ENCODE measurements at regions not wholly inside any gene's neighbourhood (a gene's known extent, or its start where the extent isn't known, plus 50 kb on each side); places are given as distances from the start of the nearest gene placed in this dataset.

- H3K27me3 ChIP-seq = no peaks in the 10 kb centered on the region
- H3K36me3 ChIP-seq = no peaks in the 10 kb centered on the region
- no peak overlapping the region for H3K4me3 ChIP-seq
- peak in 1 of 2 donors; percentile 83 for DNase-seq
- no peak for TF ChIP-seq CTCF (IDR thresholded peaks at IDR 0.05)
- H3K9me3 ChIP-seq = no peaks in the 10 kb centered on the region
- peaks cover 0 to 97% (median 91%) of the 10 kb centered on the region in 4 donors for H3K4me1 ChIP-seq
- peak overlapping the region; percentile 82 to 91 for H3K27ac ChIP-seq
- intact Hi-C loops (cut with DNase I; ENCODE audit: low total_unique reads) = no loop called here
These were observed 67.9 kb upstream of the COL13A1 start for GRCh38 chr10:69733791-69734261.

GRCh38 chr10:69734416-69734796 lies 67.3 kb upstream of the COL13A1 start:
- Histone ChIP-seq H3K9me3 (no peaks in the 10 kb centered on the region), H3K4me3 (no peak overlapping the region), H3K27me3 (no peaks in the 10 kb centered on the region), H3K4me1 (peaks cover 0 to 96% (median 85%) of the 10 kb centered on the region in 4 donors), H3K27ac (peak overlapping the region; percentile 61 to 91), H3K36me3 (no peaks in the 10 kb centered on the region)
- no peak for DNase-seq
- intact Hi-C loops (cut with DNase I; ENCODE audit: low total_unique reads) = no loop called here
- no peak for TF ChIP-seq CTCF (IDR thresholded peaks at IDR 0.05)

- Histone ChIP-seq H3K4me3 (no peak overlapping the region), H3K36me3 (no peaks in the 10 kb centered on the region), H3K27me3 (no peaks in the 10 kb centered on the region), H3K27ac (peak overlapping the region; percentile 61 to 91), H3K9me3 (no peaks in the 10 kb centered on the region), H3K4me1 (peaks cover 0 to 94% (median 80%) of the 10 kb centered on the region in 4 donors)
- no peak for DNase-seq
- TF ChIP-seq CTCF (IDR thresholded peaks at IDR 0.05) = no peak
- intact Hi-C loops (cut with DNase I; ENCODE audit: low total_unique reads) = loop anchor here (5.0 kb wide), 1 partner anchor 67 kb away; the partner anchor contains the start of gene COL13A1
These were observed 66.8 kb upstream of the COL13A1 start for GRCh38 chr10:69734797-69735468.

- TF ChIP-seq CTCF (IDR thresholded peaks at IDR 0.05) = no peak
- DNase-seq = no peak
- Histone ChIP-seq H3K9me3 (no peaks in the 10 kb centered on the region), H3K27me3 (no peaks in the 10 kb centered on the region), H3K36me3 (no peaks in the 10 kb centered on the region), H3K27ac (peak overlapping the region; percentile 61 to 91), H3K4me3 (no peak overlapping the region), H3K4me1 (peaks cover 0 to 72% (median 59%) of the 10 kb centered on the region in 4 donors)
- intact Hi-C loops (cut with DNase I; ENCODE audit: low total_unique reads) = loop anchor here (5.0 kb wide), 1 partner anchor 65 kb away; the partner anchor contains the start of gene COL13A1
These were observed 64.6 kb upstream of the COL13A1 start for GRCh38 chr10:69736886-69737641.

GRCh38 chr10:69738071-69738470 lies 63.6 kb upstream of the COL13A1 start:
- no peak for DNase-seq
- Histone ChIP-seq H3K36me3 (no peaks in the 10 kb centered on the region), H3K9me3 (no peaks in the 10 kb centered on the region), H3K4me3 (no peak overlapping the region), H3K4me1 (peaks cover 0 to 62% (median 49%) of the 10 kb centered on the region in 4 donors), H3K27ac (peak overlapping the region; percentile 61 to 91), H3K27me3 (no peaks in the 10 kb centered on the region)
- TF ChIP-seq CTCF (IDR thresholded peaks at IDR 0.05) = no peak
- intact Hi-C loops (cut with DNase I; ENCODE audit: low total_unique reads) = loop anchor here (5.0 kb wide), 1 partner anchor 64 kb away; the partner anchor contains the start of gene COL13A1

Measured in tibial artery (tissue), 4 donors.